T-cell (primary cell): ENCODE measurements at regions not wholly inside any gene's neighbourhood (a gene's known extent, or its start where the extent isn't known, plus 50 kb on each side); places are given as distances from the start of the nearest gene placed in this dataset.

Experiments used
- ATAC-seq, 4 experiments: fragments of 200-7000 bp in 3 of 4; fragments of 150-1000 bp in 1 of 4; cut with Tn5 transposase; replicated peaks in 1 of 4; 1 replicate in 3 of 4; 2 replicates in 1 of 4; pipeline ENCODE4 v1.10.0; 2021; ENCODE audit warnings: moderate library complexity in 3 of 4, mild to moderate bottlenecking in 2 of 4, moderate number of reproducible peaks in 1 of 4
- CTCF ChIA-PET, 2 donors: fragments of 300-600 bp; sonication (Branson Sonifier 250); formaldehyde crosslinking; loops; one replicate each; lab custom pipeline; 2022; ENCODE audit warnings: antibody characterized with exemption in 2 of 2; lab: Charles Lee
- POLR2A ChIA-PET, 2 donors: fragments of 300-600 bp; sonication (Branson Sonifier 250); formaldehyde crosslinking; loops; one replicate each; lab custom pipeline; 2022; ENCODE audit warnings: antibody characterized with exemption in 2 of 2; lab: Charles Lee
- DNase-seq, 35 experiments: peaks; one replicate each; pipeline versions ENCODE4 v3.0.0 to v3.0.0-alpha.2; 2013 to 2023
- H3K27ac ChIP-seq: one replicate; pipeline ENCODE4 v1.5.1; 2013; ENCODE audit warnings: low read length
- H3K27me3 ChIP-seq, 2 experiments: replicated peaks in 1 of 2; 1 replicate in 1 of 2; 2 replicates in 1 of 2; pipeline versions ENCODE4 v1.6.1 to v1.7.0; 2013; ENCODE audit warnings: low read length in 1 of 2, mixed read lengths in 1 of 2; ENCODE audit not compliant: control insufficient read depth in 2 of 2, insufficient read depth in 2 of 2; ENCODE audit errors: extremely low read depth in 1 of 2
- H3K36me3 ChIP-seq, 2 donors: 1 replicate in 1 of 2; 2 replicates in 1 of 2; pipeline versions ENCODE4 v1.6.1 to v1.7.0; 2013; ENCODE audit warnings: low read length in 1 of 2; ENCODE audit not compliant: control insufficient read depth in 2 of 2, insufficient read depth in 1 of 2; ENCODE audit errors: extremely low read depth in 1 of 2
- H3K4me1 ChIP-seq, 2 experiments: 1 replicate in 1 of 2; 2 replicates in 1 of 2; pipeline versions ENCODE4 v1.6.1 to v1.7.0; 2013; ENCODE audit warnings: low read length in 2 of 2, mixed read lengths in 1 of 2; ENCODE audit not compliant: insufficient read depth in 2 of 2, control insufficient read depth in 1 of 2; ENCODE audit errors: extremely low read depth in 1 of 2
- H3K4me3 ChIP-seq, 2 donors: 1 replicate in 1 of 2; 2 replicates in 1 of 2; pipeline versions ENCODE4 v1.5.1 to v1.7.0; 2013; ENCODE audit warnings: mild to moderate bottlenecking in 2 of 2, low read length in 1 of 2, moderate library complexity in 1 of 2; ENCODE audit not compliant: control insufficient read depth in 1 of 2; ENCODE audit errors: extremely low read depth in 1 of 2
- H3K9me3 ChIP-seq: 2 replicates; pipeline ENCODE4 v1.7.0; 2013
- H3K27ac Mint-ChIP-seq, 2 donors: one replicate each; pipeline ENCODE4 v1.8.0; 2020 to 2021; ENCODE audit warnings: mild to moderate bottlenecking in 2 of 2, mixed read lengths in 2 of 2
- H3K27me3 Mint-ChIP-seq, 2 donors: one replicate each; pipeline ENCODE4 v1.8.0; 2021 to 2022; ENCODE audit warnings: mixed read lengths in 2 of 2
- H3K36me3 Mint-ChIP-seq: one replicate; pipeline ENCODE4 v1.8.0; 2021; ENCODE audit warnings: mixed read lengths
- H3K4me1 Mint-ChIP-seq, 3 donors: one replicate each; pipeline ENCODE4 v1.8.0; 2020 to 2022; ENCODE audit warnings: mixed read lengths in 3 of 3, mild to moderate bottlenecking in 1 of 3
- H3K4me3 Mint-ChIP-seq, 3 donors: one replicate each; pipeline ENCODE4 v1.8.0; 2020 to 2022; ENCODE audit warnings: mild to moderate bottlenecking in 3 of 3, mixed read lengths in 3 of 3, moderate library complexity in 3 of 3
- H3K9me3 Mint-ChIP-seq, 3 donors: one replicate each; pipeline ENCODE4 v1.8.0; 2020 to 2022; ENCODE audit warnings: mixed read lengths in 3 of 3
- WGBS: methylation state at CpG from one replicate; pipeline ENCODE4 v1.1.5; 2013; ENCODE audit warnings: missing lambda C conversion rate; ENCODE audit not compliant: insufficient coverage; 5-methylcytosine and 5-hydroxymethylcytosine counted together

- Mint-ChIP-seq H3K36me3 (no peaks in the 10 kb centered on the region), H3K9me3 (no peaks in the 10 kb centered on the region), H3K4me3 (no peak overlapping the region), H3K27ac (no peak overlapping the region), H3K27me3 (no peaks in the 10 kb centered on the region), H3K4me1 (no peaks in the 10 kb centered on the region)
- no peak for ATAC-seq
- Histone ChIP-seq H3K4me3 (no peak overlapping the region), H3K27me3 (no peaks in the 10 kb centered on the region), H3K4me1 (no peaks in the 10 kb centered on the region), H3K36me3 (no peaks in the 10 kb centered on the region), H3K9me3 (no peaks in the 10 kb centered on the region), H3K27ac (no peak overlapping the region)
- WGBS: no CpG with 5 or more reads among the region's 2 CpGs
- POLR2A ChIA-PET: no interaction called here
- CTCF ChIA-PET: no interaction called here
- DNase-seq: no peak
These were observed 279.4 kb upstream of the UBE2E2 start for GRCh38 chr3:22923711-22924110.

GRCh38 chr3:22928216-22929110 is 274.7 kb upstream of the UBE2E2 start:
- Mint-ChIP-seq H3K27me3 (no peaks in the 10 kb centered on the region), H3K9me3 (no peaks in the 10 kb centered on the region), H3K36me3 (no peaks in the 10 kb centered on the region), H3K4me1 (no peaks in the 10 kb centered on the region), H3K4me3 (no peak overlapping the region), H3K27ac (no peak overlapping the region)
- H3K36me3 ChIP-seq: no peaks in the 10 kb centered on the region
- no peaks in the 10 kb centered on the region for H3K9me3 ChIP-seq
- no peak overlapping the region for H3K27ac ChIP-seq
- no peak overlapping the region for H3K4me3 ChIP-seq
- CTCF ChIA-PET: no interaction called here
- ATAC-seq: no peak
- DNase-seq: no peak
- H3K27me3 ChIP-seq: no peaks in the 10 kb centered on the region
- POLR2A ChIA-PET: no interaction called here
- no peaks in the 10 kb centered on the region for H3K4me1 ChIP-seq
- 83% methylated on average over 1 of the region's 8 CpGs for WGBS

- CTCF ChIA-PET: no interaction called here
- Histone ChIP-seq H3K27ac (no peak overlapping the region), H3K27me3 (no peaks in the 10 kb centered on the region), H3K36me3 (no peaks in the 10 kb centered on the region), H3K4me3 (no peak overlapping the region), H3K4me1 (no peaks in the 10 kb centered on the region), H3K9me3 (no peaks in the 10 kb centered on the region)
- no peaks in the 10 kb centered on the region for H3K9me3 Mint-ChIP-seq
- H3K4me1 Mint-ChIP-seq: no peaks in the 10 kb centered on the region
- POLR2A ChIA-PET: no interaction called here
- H3K27me3 Mint-ChIP-seq: no peaks in the 10 kb centered on the region
- H3K36me3 Mint-ChIP-seq: no peaks in the 10 kb centered on the region
- ATAC-seq (no peak), DNase-seq (no peak)
- no peak overlapping the region for H3K27ac Mint-ChIP-seq
- no peak overlapping the region for H3K4me3 Mint-ChIP-seq
- 82% methylated on average over 4 of the region's 5 CpGs for WGBS
These were observed 269.9 kb upstream of the UBE2E2 start for GRCh38 chr3:22933051-22933840.

- Histone ChIP-seq H3K4me3 (no peak overlapping the region), H3K27me3 (no peaks in the 10 kb centered on the region), H3K36me3 (no peaks in the 10 kb centered on the region), H3K9me3 (no peaks in the 10 kb centered on the region), H3K4me1 (no peaks in the 10 kb centered on the region), H3K27ac (no peak overlapping the region)
- Mint-ChIP-seq H3K9me3 (no peaks in the 10 kb centered on the region), H3K27me3 (no peaks in the 10 kb centered on the region), H3K4me1 (no peaks in the 10 kb centered on the region), H3K36me3 (no peaks in the 10 kb centered on the region), H3K27ac (no peak overlapping the region), H3K4me3 (no peak overlapping the region)
- DNase-seq (no peak), ATAC-seq (no peak)
- POLR2A ChIA-PET: no interaction called here
- CTCF ChIA-PET: no interaction called here
These were observed 269.3 kb upstream of the UBE2E2 start for GRCh38 chr3:22933841-22934116.

GRCh38 chr3:22935040-22935439 is 268.1 kb upstream of the UBE2E2 start:
- no peaks in the 10 kb centered on the region for H3K36me3 ChIP-seq
- POLR2A ChIA-PET: no interaction called here
- no CpG with 5 or more reads among the region's 2 CpGs for WGBS
- no peaks in the 10 kb centered on the region for H3K9me3 Mint-ChIP-seq
- H3K36me3 Mint-ChIP-seq: no peaks in the 10 kb centered on the region
- no peaks in the 10 kb centered on the region for H3K4me1 ChIP-seq
- H3K4me1 Mint-ChIP-seq: no peaks in the 10 kb centered on the region
- no peaks in the 10 kb centered on the region for H3K9me3 ChIP-seq
- no peaks in the 10 kb centered on the region for H3K27me3 ChIP-seq
- no peak overlapping the region for H3K4me3 Mint-ChIP-seq
- ATAC-seq (no peak), DNase-seq (no peak)
- CTCF ChIA-PET: no interaction called here
- H3K27ac ChIP-seq: no peak overlapping the region
- H3K27me3 Mint-ChIP-seq: no peaks in the 10 kb centered on the region
- no peak overlapping the region for H3K4me3 ChIP-seq
- H3K27ac Mint-ChIP-seq: no peak overlapping the region

- no peaks in the 10 kb centered on the region for H3K27me3 ChIP-seq
- Mint-ChIP-seq H3K27me3 (no peaks in the 10 kb centered on the region), H3K4me3 (no peak overlapping the region), H3K9me3 (peaks cover 0 to 4% (median 0%) of the 10 kb centered on the region in 3 donors), H3K4me1 (no peaks in the 10 kb centered on the region), H3K27ac (no peak overlapping the region), H3K36me3 (no peaks in the 10 kb centered on the region)
- H3K4me1 ChIP-seq: no peaks in the 10 kb centered on the region
- ChIA-PET CTCF (no interaction called here), POLR2A (no interaction called here)
- DNase-seq (no peak), ATAC-seq (no peak)
- no peak overlapping the region for H3K27ac ChIP-seq
- H3K36me3 ChIP-seq: no peaks in the 10 kb centered on the region
- H3K4me3 ChIP-seq: no peak overlapping the region
- H3K9me3 ChIP-seq: no peaks in the 10 kb centered on the region
These were observed 265.6 kb upstream of the UBE2E2 start for GRCh38 chr3:22937536-22937935.
